ENCODE measurements at regions not wholly inside any gene's neighbourhood (a gene's known extent, or its start where the extent isn't known, plus 50 kb on each side); places are given as distances from the start of the nearest gene placed in this dataset.
A peak's percentile ranks its signal among the peaks of the same experiment; 100 is the strongest.

- TF ChIP-seq, protein P1, sequence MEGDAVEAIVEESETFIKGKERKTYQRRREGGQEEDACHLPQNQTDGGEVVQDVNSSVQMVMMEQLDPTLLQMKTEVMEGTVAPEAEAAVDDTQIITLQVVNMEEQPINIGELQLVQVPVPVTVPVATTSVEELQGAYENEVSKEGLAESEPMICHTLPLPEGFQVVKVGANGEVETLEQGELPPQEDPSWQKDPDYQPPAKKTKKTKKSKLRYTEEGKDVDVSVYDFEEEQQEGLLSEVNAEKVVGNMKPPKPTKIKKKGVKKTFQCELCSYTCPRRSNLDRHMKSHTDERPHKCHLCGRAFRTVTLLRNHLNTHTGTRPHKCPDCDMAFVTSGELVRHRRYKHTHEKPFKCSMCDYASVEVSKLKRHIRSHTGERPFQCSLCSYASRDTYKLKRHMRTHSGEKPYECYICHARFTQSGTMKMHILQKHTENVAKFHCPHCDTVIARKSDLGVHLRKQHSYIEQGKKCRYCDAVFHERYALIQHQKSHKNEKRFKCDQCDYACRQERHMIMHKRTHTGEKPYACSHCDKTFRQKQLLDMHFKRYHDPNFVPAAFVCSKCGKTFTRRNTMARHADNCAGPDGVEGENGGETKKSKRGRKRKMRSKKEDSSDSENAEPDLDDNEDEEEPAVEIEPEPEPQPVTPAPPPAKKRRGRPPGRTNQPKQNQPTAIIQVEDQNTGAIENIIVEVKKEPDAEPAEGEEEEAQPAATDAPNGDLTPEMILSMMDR (conservative IDR thresholded peaks at IDR 0.05; ENCODE audit: low read depth, low read length): no peak
- no peak overlapping the region for H3K4me3 ChIP-seq (ENCODE audit: low read depth, low read length)
- DNase-seq (ENCODE audit: low read depth): no peak
Measured at GRCh38 chr10:57943701-57944100, 324.0 kb downstream of the IPMK start.

DNA sequence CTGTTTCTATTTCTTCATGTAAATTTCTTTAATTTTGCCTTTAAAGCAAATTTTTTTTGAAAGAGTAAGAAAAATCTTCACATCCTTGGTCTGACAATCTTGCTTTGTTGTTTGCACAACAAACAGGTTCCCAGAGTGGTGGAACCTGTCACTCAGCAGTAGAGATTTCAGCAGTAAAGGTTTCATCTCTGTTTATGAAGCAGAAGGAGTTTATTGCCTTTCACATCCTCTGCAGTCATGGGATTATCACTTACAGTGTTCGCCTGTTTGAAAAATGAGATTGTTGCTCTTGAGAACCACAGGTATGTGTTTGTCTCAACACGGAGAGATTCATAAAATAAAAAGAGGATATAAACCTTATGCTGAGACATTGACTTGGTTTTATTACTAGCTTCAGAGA lies 342.6 kb downstream of the IPMK start:
- DNase-seq (ENCODE audit: low read depth): peak; percentile 66
- TF ChIP-seq, protein P1 (conservative IDR thresholded peaks at IDR 0.05; ENCODE audit: low read depth, low read length): no peak

DNA sequence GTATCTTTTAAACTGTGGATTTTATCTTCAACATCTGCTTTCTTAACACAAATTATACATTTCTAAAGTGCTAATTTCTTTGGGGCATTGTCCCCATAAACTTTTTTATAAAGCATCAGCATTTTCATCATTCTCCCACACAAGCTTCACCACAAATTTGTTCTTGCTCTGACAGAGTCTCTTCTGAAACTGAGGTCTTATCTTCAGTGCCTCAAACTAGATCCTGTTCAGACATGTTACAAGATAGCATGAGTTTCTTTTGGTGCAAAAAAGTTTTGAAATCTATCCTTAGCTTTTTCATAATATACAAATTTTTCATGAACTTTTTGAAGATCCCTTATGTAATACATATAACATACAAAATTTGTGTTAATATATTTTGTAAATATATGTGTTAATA lies 346.6 kb downstream of the IPMK start:
- TF ChIP-seq, protein P1 (conservative IDR thresholded peaks at IDR 0.05; ENCODE audit: low read depth, low read length): no peak
- no peak overlapping the region for H3K4me3 ChIP-seq (ENCODE audit: low read depth, low read length)
- DNase-seq (ENCODE audit: low read depth): no peak

More for the DNA sequence above, 342.6 kb downstream of the IPMK start:
- H3K4me3 ChIP-seq (ENCODE audit: low read depth, low read length): no peak overlapping the region

- TF ChIP-seq, protein P1 (conservative IDR thresholded peaks at IDR 0.05; ENCODE audit: low read depth, low read length): no peak
- no peak for DNase-seq (ENCODE audit: low read depth)
- no peak overlapping the region for H3K4me3 ChIP-seq (ENCODE audit: low read depth, low read length)
Measured at GRCh38 chr10:57919864-57920263, 347.8 kb downstream of the IPMK start.

DNA sequence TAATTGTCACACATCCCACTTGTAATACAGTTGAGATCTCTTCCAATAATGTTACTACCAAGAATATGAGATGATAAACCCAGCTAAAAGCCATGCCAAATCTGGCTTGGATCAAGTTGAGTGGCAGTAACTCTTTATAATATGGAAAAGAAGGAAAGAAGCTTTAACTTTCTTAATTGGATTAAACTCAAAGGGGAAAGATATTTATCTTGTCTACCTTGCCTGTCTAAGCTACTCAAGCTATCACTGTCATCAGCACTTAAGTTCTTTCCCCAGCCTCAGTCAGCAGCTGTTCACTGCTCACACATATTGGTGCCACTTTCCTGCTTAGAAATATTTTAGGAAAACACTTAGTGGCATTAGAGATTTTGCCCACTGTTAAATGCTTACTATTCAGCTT lies 350.7 kb downstream of the IPMK start:
- TF ChIP-seq, protein P1 (conservative IDR thresholded peaks at IDR 0.05; ENCODE audit: low read depth, low read length): no peak
- no peak overlapping the region for H3K4me3 ChIP-seq (ENCODE audit: low read depth, low read length)
- no peak for DNase-seq (ENCODE audit: low read depth)

GRCh38 chr10:57905861-57906260 lies 361.8 kb downstream of the IPMK start:
- no peak for DNase-seq (ENCODE audit: low read depth)
- TF ChIP-seq, protein P1 (conservative IDR thresholded peaks at IDR 0.05; ENCODE audit: low read depth, low read length): no peak
- H3K4me3 ChIP-seq (ENCODE audit: low read depth, low read length): no peak overlapping the region

GRCh38 chr10:57905010-57905409 lies 362.7 kb downstream of the IPMK start:
- no peak overlapping the region for H3K4me3 ChIP-seq (ENCODE audit: low read depth, low read length)
- no peak for DNase-seq (ENCODE audit: low read depth)
- TF ChIP-seq, protein P1 (conservative IDR thresholded peaks at IDR 0.05; ENCODE audit: low read depth, low read length): no peak

Measured in choroid plexus epithelial cell (primary cell).